CD4-positive, alpha-beta T cell treated with Interleukin-15 for 1 hour (primary cell): ENCODE measurements at regions not wholly inside any gene's neighbourhood (a gene's known extent, or its start where the extent isn't known, plus 50 kb on each side); places are given as distances from the start of the nearest gene placed in this dataset.
"Not testable (repeated sequence)": the region's sequence is repeated elsewhere in the genome, so short reads cannot be mapped to it uniquely, and the experiment has no call there.

Experiments used
- DNase-seq: peaks from one replicate; pipeline ENCODE4 v3.0.0-alpha.2; 2020

- not testable (repeated sequence) for DNase-seq
Observed at GRCh38 chr18:34534642-34535041, 175.5 kb upstream of the DTNA start.

GRCh38 chr18:34540897-34541296 is 169.2 kb upstream of the DTNA start:
- DNase-seq = no peak

DNA sequence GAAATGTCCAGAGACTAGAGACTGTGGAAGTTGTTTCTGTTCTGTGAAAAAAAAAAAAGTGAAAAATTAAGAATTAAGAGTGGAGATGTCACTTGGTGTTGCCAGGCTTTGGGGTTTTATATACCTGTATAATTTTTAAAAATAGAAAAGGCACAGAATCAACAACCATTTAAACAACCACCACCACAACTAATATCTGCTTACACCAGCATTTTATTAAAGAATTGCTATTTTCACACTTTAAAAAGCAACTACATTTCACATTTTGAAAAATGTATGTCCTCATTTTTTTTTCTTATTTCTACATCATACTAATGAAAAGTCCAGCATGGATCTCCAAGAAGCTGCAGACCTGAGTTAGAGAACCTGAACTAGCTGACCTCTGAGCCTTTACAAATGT is 167.5 kb upstream of the DTNA start:
- DNase-seq = no peak

- no peak for DNase-seq
Observed at GRCh38 chr18:34543356-34543755, 166.7 kb upstream of the DTNA start.

- no peak for DNase-seq
Observed at GRCh38 chr18:34543945-34544344, 166.2 kb upstream of the DTNA start.

DNA sequence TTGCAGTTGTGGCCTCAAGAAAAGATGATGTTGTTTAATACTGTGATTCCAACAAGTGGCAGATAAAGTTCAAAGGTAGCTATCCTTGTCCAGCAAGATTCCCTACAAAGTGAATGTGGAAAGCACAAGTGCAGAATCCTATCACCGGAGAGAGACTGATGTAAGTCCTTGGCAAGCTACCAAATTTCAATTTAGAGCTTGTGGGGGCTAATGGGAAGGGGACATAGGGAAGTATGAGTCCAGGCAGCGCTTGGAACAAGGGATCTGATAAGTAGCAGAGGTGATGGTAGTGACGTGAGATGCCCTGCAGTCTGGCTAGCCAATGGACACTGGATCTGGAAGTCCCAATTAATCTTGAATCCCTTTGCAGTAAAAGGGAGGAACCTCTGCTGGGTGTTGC is 165.2 kb upstream of the DTNA start:
- no peak for DNase-seq

GRCh38 chr18:34548120-34548972 is 161.8 kb upstream of the DTNA start:
- DNase-seq = no peak

DNA sequence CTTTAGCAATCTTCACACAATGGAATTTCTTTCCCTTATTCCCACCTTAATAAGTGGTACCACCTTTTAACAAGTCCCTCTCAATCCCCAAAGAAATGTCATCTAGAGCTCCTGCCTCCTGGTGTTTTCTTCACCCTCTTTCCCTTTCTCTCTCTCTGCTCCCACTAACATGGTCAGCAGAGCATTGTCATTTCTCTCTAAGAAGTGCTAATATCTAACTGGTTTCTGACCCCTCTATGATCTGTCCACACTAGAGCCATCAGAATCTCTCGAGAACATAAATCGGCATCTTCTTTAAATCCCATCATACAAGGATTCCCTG is 161.2 kb upstream of the DTNA start:
- no peak for DNase-seq

DNA sequence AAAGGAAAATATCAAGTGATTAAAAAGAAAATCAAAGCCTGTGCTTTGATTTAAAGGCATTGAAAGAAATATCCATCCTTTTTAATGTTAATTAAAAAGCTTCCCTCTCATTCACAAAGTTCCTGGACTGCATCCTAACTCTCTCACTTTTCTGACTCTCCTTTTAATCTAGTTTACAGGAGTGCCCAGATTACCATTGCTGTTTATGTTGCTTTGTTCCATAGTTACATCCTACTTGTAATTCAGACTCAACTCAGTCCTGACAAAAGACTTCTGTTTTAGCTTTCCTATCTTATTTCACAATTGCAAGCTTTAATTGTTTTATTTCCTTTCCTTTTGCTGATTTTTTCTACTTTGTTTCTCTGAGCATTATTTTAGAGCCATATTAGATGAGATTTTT is 160.7 kb upstream of the DTNA start:
- no peak for DNase-seq

DNA sequence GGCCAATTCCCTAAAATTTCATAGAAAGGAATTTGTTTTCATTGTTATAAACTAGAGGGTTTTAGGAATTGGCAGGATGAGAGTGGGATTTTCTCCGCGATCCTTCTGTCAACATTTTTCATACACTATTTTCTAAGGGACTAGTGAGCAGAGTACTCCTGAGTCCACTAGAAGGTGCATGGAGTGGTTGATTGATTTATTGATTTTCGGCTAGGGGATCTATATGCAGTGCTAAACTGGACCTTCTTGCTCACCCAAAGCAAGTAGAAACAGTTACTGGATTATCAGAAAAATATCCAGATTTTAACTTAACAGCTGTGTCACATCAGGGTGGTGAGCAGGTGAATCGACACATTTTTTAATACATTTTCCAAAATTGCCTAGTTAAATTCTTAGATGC is 159.9 kb upstream of the DTNA start:
- no peak for DNase-seq

DNA sequence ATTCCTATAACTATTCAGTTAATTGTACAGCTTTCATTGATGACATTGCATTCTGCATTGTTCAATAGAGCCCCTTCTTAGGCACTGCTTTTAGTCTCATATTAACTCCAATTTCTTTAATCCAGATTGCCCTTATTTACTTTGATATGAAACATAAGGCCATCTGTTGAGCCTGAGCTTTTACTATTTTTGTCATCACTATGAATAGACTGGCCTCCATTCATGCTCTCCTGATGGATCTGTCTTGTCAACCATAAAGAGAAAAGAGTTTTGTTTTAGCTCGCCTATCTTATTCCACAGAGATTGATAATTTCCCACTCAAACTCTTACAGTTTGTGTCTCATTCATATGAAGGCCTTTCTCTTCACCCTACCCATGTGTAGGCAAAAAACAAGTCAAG is 159.2 kb upstream of the DTNA start:
- no peak for DNase-seq

GRCh38 chr18:34551824-34552223 is 158.3 kb upstream of the DTNA start:
- DNase-seq = no peak

DNA sequence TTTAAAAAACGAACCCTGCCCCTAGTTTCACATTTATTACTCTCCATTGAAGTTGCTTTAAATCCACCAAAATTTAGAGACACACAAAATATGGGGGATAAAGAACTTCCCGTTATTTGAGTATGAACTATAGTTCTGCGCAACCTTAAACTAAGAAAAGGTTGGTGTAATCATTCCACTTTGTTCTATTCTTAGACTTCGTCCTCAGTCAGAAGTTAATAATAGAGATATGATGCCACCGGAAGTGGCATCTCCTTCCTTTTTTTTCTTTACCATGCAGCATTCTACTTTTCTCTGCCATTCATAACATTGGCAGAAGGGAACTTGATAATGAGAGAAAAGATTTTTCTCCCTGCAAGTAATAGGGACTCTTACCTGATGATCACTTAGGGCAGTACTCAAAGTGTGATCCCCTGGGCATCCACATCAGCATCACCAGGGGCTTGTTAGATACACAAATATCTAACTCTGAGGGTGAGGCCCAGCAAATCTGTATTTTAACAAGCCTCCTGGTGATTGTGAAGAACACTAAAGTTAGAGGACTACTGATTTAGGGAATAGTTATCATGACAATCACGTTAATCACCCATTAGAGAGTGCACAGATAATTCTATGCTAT is 147.7 kb upstream of the DTNA start:
- no peak for DNase-seq

GRCh38 chr18:34567857-34568256 is 142.2 kb upstream of the DTNA start:
- DNase-seq = no peak

- no peak for DNase-seq
Observed at GRCh38 chr18:34576622-34577021, 133.5 kb upstream of the DTNA start.

DNA sequence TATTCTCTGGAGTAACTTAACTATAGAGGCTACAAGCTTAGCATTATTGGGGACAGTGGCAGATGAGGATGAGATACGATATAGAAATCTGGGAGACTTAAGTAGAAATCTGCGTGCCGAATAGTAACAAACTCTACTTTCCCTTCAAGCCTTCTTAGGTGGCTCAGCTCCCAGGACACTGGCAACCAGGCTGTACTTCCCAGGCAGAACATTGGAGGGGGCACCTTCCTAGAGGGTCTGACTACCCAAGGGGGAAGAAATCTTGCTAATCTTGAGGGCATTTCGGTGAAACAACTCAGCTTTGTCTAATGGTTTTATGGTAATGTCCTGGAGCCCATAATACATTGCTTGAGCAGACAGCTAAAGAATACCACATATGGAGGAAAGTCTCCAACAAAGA is 126.2 kb upstream of the DTNA start:
- DNase-seq = no peak

- no peak for DNase-seq
Observed at GRCh38 chr18:34590503-34590902, 119.6 kb upstream of the DTNA start.

DNA sequence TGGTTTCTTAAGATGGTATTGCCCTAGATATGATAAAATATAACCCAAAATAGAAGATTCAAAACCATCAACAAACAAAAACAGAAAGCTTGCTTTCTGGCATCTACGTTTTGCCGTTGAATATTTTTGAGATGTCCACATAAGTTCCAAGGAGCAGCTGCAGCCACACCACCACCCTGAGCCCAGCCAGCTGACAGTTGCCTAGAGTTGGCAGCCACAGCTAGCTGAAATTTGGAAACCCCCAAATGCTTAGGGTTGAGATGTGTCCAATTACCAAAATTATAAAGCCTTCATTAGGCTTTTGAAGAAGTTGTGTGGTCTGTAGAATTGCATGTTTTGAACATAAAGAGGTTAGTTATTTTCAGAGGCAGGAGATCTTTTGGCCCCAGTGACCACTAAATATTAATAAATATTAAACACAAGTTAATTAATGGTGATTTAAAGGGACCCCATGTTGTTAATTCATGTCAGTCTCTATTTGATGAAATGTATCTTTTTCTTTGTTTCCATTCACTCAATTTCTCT is 118.1 kb upstream of the DTNA start:
- DNase-seq = no peak

- DNase-seq = no peak
Observed at GRCh38 chr18:34592481-34592880, 117.6 kb upstream of the DTNA start.

DNA sequence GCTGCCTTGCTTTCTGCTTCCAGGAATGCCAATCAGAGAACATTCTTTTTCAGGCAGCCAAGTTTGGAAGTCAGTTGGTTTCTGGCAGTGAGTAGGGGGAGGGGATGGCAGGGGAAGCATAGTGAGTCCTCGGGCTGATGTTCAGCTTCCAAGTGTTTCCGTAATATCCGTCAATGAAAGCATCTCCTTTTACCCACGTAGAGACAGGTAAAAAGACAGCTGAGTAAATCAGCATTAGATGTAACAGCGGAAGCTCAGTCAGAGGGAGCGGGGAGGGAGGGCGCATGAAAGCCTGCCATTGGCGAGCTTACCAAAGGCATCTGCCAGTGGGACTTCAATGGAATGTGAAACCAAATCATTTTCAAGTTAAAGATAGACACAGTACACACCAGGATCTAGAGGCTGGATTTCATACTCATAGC is 117.1 kb upstream of the DTNA start:
- no peak for DNase-seq

GRCh38 chr18:34594266-34594665 is 115.8 kb upstream of the DTNA start:
- DNase-seq = no peak

- DNase-seq = no peak
Observed at GRCh38 chr18:34595690-34596089, 114.4 kb upstream of the DTNA start.

DNA sequence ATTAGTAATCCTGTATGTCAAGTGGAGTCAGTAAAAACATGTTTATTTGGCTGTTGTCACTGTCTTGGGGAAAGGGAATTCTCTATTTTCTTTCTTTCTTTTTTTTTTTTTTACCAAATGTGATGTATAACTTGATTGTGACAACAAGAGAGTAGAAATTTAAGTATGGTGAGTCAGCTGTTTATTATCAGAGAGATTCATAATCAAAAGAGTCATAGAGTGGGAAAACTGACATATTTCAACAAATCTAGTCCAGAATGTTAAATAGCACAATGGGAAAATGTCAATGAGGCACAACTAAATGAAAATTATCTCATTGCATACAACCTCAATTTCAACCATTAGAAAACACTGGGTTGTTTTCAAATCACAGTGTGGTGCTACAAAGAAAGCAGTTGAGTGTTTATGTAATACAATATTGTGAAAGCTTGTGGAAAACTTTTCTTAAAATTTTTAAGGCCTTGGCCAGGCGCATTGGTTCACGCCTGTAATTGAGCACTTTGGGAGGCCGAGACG is 111.9 kb upstream of the DTNA start:
- DNase-seq = no peak

DNA sequence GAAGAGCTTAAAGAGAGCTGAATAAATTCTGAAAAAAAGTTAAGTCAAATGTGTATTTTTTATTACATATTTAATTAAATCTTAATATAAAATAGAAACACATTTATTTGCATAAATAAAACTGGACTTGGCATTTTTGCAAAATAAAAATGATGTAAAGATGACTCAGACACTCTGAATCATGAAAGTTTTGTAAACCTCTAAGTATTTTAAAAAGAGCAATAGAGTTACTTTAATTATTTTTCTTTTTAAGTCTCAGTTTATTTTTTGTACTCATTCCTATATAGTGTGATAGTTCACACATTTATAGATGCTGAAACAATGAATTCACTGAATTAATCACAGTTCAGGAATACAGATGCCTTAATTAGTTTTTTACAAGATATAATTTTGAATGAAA is 109.9 kb upstream of the DTNA start:
- DNase-seq = no peak
